Spleen (tissue), 11 donors: ENCODE measurements at regions not wholly inside any gene's neighbourhood (a gene's known extent, or its start where the extent isn't known, plus 50 kb on each side); places are given as distances from the start of the nearest gene placed in this dataset.

Experiments
- DNase-seq: peaks from one replicate; pipeline ENCODE4 v3.0.0-alpha.2; 2020
- H3K27ac ChIP-seq, 8 donors: fragments of 200-600 bp; sonication (generic) in 7 of 8; 1 replicate in 4 of 8; 2 replicates in 4 of 8; pipeline versions ENCODE4 v1.5.0 to v1.8.0; 2016 to 2021; ENCODE audit warnings: inconsistent platforms in 4 of 8, mild to moderate bottlenecking in 4 of 8, moderate library complexity in 1 of 8
- H3K27me3 ChIP-seq, 7 donors: fragments of 200-600 bp; sonication (generic) in 6 of 7; replicated peaks in 1 of 7; 1 replicate in 4 of 7; 2 replicates in 3 of 7; pipeline versions ENCODE4 v1.5.0 to v1.8.0; 2016 to 2021; ENCODE audit warnings: inconsistent platforms in 3 of 7, mild to moderate bottlenecking in 1 of 7
- H3K36me3 ChIP-seq, 6 donors: fragments of 200-600 bp; sonication (generic) in 5 of 6; 1 replicate in 4 of 6; 2 replicates in 2 of 6; pipeline versions ENCODE4 v1.5.0 to v1.8.0; 2016 to 2021; ENCODE audit warnings: inconsistent platforms in 2 of 6
- H3K4me1 ChIP-seq, 6 donors: fragments of 200-600 bp; sonication (generic) in 5 of 6; 1 replicate in 3 of 6; 2 replicates in 3 of 6; pipeline versions ENCODE4 v1.5.0 to v1.8.0; 2016 to 2021; ENCODE audit warnings: inconsistent platforms in 3 of 6
- H3K4me3 ChIP-seq, 8 donors: fragments of 200-600 bp; sonication (generic) in 7 of 8; 1 replicate in 4 of 8; 2 replicates in 4 of 8; pipeline versions ENCODE4 v1.5.0 to v1.8.0; 2016 to 2021; ENCODE audit warnings: inconsistent platforms in 4 of 8, mild to moderate bottlenecking in 4 of 8, moderate library complexity in 2 of 8
- H3K9me3 ChIP-seq, 8 donors: fragments of 200-600 bp; sonication (generic) in 7 of 8; 1 replicate in 4 of 8; 2 replicates in 4 of 8; pipeline versions ENCODE4 v1.5.0 to v1.8.0; 2016 to 2021; ENCODE audit warnings: inconsistent platforms in 4 of 8
- CTCF ChIP-seq, 11 experiments: fragments of 200-600 bp in 7 of 11; fragments of 450-650 bp in 4 of 11; sonication (generic) in 4 of 11; IDR thresholded peaks in 8 of 11; conservative IDR thresholded peaks in 3 of 11; 1 replicate in 7 of 11; 2 replicates in 4 of 11; pipeline versions ENCODE4 v1.4.0 to v1.8.0; 2016 to 2021; ENCODE audit warnings: antibody characterized with exemption in 11 of 11, inconsistent platforms in 4 of 11, mild to moderate bottlenecking in 1 of 11
- POLR2A ChIP-seq, 3 donors: fragments of 450-650 bp; IDR thresholded peaks; one replicate each; pipeline ENCODE4 v1.5.1; 2017; ENCODE audit warnings: antibody characterized with exemption in 3 of 3, mild to moderate bottlenecking in 1 of 3
- POLR2AphosphoS5 ChIP-seq, 3 donors: sonication (generic); formaldehyde crosslinking; IDR thresholded peaks; one replicate each; pipeline ENCODE4 v1.5.1; 2017; ENCODE audit warnings: antibody characterized with exemption in 3 of 3
- WGBS, 5 donors: extraction: QIAGEN DNeasy Blood & Tissue Kit in 3 of 5; methylation state at CpG; one replicate each; pipeline versions ENCODE4 v1.1.5 to v1.1.7; 2013 to 2018; 5-methylcytosine and 5-hydroxymethylcytosine counted together
- intact Hi-C: fragments of 100-400 bp; cut with DNase I; formaldehyde crosslinking; loops from one replicate; pipeline ENCODE4 v1.15.0; 2023; ENCODE audit warnings: low total_unique reads
- donor health status: healthy with polysubstance abuse.
- donor health status: DM: no; HTN: no; CAD: no; lungs with moderate emphysema.
- donor health status: DM: no; HTN: no; CAD: no.
- donor health status: Bipolar disorder and iron deficiency.
- donor health status: healthy.
- donor health status: DM: no; HTN: no; CAD: no.
- donor health status: DM: yes; HTN: yes; CAD: no.

- WGBS, 5 donors, result 75 to 88% (median 81%) methylated on average over 20 to 25 of the region's 25 CpGs
- Histone ChIP-seq H3K4me1 (no peaks in the 10 kb centered on the region), H3K36me3 (no peaks in the 10 kb centered on the region), H3K4me3 (no peak overlapping the region), H3K27ac (no peak overlapping the region), H3K9me3 (peaks cover 0 to 19% (median 0%) of the 10 kb centered on the region in 8 donors), H3K27me3 (no peaks in the 10 kb centered on the region)
- intact Hi-C loops, result no loop called here
- TF ChIP-seq POLR2AphosphoS5 (IDR thresholded peaks at IDR 0.05), result no peak
- no peak for DNase-seq
These were observed 916.2 kb upstream of the GHITM start for GRCh38 chr10:83222832-83223742.

- H3K4me3 ChIP-seq, result no peak overlapping the region
- H3K27me3 ChIP-seq, result no peaks in the 10 kb centered on the region
- H3K9me3 ChIP-seq, result peaks cover 0 to 17% (median 0%) of the 10 kb centered on the region in 8 donors
- TF ChIP-seq POLR2A (IDR thresholded peaks at IDR 0.05), result no peak
- TF ChIP-seq POLR2AphosphoS5 (IDR thresholded peaks at IDR 0.05), result no peak
- no peak for TF ChIP-seq CTCF (IDR thresholded peaks at IDR 0.05 in 8 of 11, conservative IDR thresholded peaks at IDR 0.05 in 3 of 11)
- intact Hi-C loops, result no loop called here
- no peaks in the 10 kb centered on the region for H3K4me1 ChIP-seq
- H3K36me3 ChIP-seq, result no peaks in the 10 kb centered on the region
- DNase-seq, result no peak
- WGBS, 5 donors, result 70 to 90% (median 80%) methylated on average over 4 of the region's 4 CpGs
- H3K27ac ChIP-seq, result no peak overlapping the region
These were observed 913.5 kb upstream of the GHITM start for GRCh38 chr10:83225781-83226180.

GRCh38 chr10:83229991-83230390 lies 909.3 kb upstream of the GHITM start:
- WGBS, 5 donors, result 75 to 88% (median 85%) methylated on average over 8 of the region's 8 CpGs
- Histone ChIP-seq H3K4me3 (no peak overlapping the region), H3K27me3 (no peaks in the 10 kb centered on the region), H3K9me3 (no peaks in the 10 kb centered on the region), H3K27ac (no peak overlapping the region), H3K4me1 (no peaks in the 10 kb centered on the region), H3K36me3 (no peaks in the 10 kb centered on the region)
- TF ChIP-seq CTCF (IDR thresholded peaks at IDR 0.05 in 8 of 11, conservative IDR thresholded peaks at IDR 0.05 in 3 of 11) (no peak), POLR2A (IDR thresholded peaks at IDR 0.05) (no peak), POLR2AphosphoS5 (IDR thresholded peaks at IDR 0.05) (no peak)
- DNase-seq, result no peak
- intact Hi-C loops, result no loop called here

GRCh38 chr10:83233691-83234090 lies 905.6 kb upstream of the GHITM start:
- intact Hi-C loops, result no loop called here
- no peaks in the 10 kb centered on the region for H3K9me3 ChIP-seq
- H3K36me3 ChIP-seq, result no peaks in the 10 kb centered on the region
- no peak overlapping the region for H3K27ac ChIP-seq
- TF ChIP-seq CTCF (IDR thresholded peaks at IDR 0.05 in 8 of 11, conservative IDR thresholded peaks at IDR 0.05 in 3 of 11) (no peak), POLR2A (IDR thresholded peaks at IDR 0.05) (no peak), POLR2AphosphoS5 (IDR thresholded peaks at IDR 0.05) (no peak)
- no peaks in the 10 kb centered on the region for H3K27me3 ChIP-seq
- 71 to 95% (median 88%) methylated on average over 1 of the region's 1 CpG for WGBS, 5 donors
- no peak overlapping the region for H3K4me3 ChIP-seq
- no peak for DNase-seq
- H3K4me1 ChIP-seq, result no peaks in the 10 kb centered on the region
